Prostate gland (tissue), 2 donors: ENCODE measurements at regions not wholly inside any gene's neighbourhood (a gene's known extent, or its start where the extent isn't known, plus 50 kb on each side); places are given as distances from the start of the nearest gene placed in this dataset.

Experiments
- CTCF ChIP-seq, 4 experiments: fragments of 200-600 bp in 2 of 4; fragments of 450-650 bp in 2 of 4; sonication (generic) in 2 of 4; IDR thresholded peaks; 1 replicate in 3 of 4; 2 replicates in 1 of 4; pipeline ENCODE4 v1.5.1; 2016 to 2019; ENCODE audit warnings: antibody characterized with exemption in 4 of 4, mild to moderate bottlenecking in 2 of 4, moderate library complexity in 2 of 4
- POLR2A ChIP-seq: fragments of 450-650 bp; IDR thresholded peaks from one replicate; pipeline ENCODE4 v1.6.1; 2016; ENCODE audit warnings: antibody characterized with exemption, mild to moderate bottlenecking

- TF ChIP-seq CTCF (IDR thresholded peaks at IDR 0.05) (no peak), POLR2A (no peak)
These were observed 426.6 kb upstream of the PLXNA2 start for GRCh38 chr1:208670778-208671177.
